ENCODE measurements at regions not wholly inside any gene's neighbourhood (a gene's known extent, or its start where the extent isn't known, plus 50 kb on each side); places are given as distances from the start of the nearest gene placed in this dataset.

GRCh38 chr7:25562673-25563182 lies 334.4 kb upstream of the NPVF start:
- ATAC-seq, result no peak
- intact Hi-C loops (cut with DNase I), result loop anchor here (5.0 to 10.0 kb wide), 2 partner anchors 178 to 305 kb away; no protein-coding TSS in a partner anchor
- Histone ChIP-seq H3K4me3 (no peak overlapping the region), H3K27me3 (no peaks in the 10 kb centered on the region), H3K4me1 (no peaks in the 10 kb centered on the region), H3K27ac (no peak overlapping the region), H3K36me3 (replicated peaks in 1 of 2; ENCODE audit: insufficient read depth in 1 of 2, low read depth in 2 of 2) (no peaks in the 10 kb centered on the region), H3K9me3 (peaks cover 0 to 4% (median 0%) of the 10 kb centered on the region in 3 donors)
- DNase-seq, result no peak
- TF ChIP-seq CTCF (IDR thresholded peaks at IDR 0.05) (no peak), POLR2A (IDR thresholded peaks at IDR 0.05) (no peak)
- WGBS, 2 donors, result 66 to 68% methylated on average over 6 of the region's 6 CpGs

DNA sequence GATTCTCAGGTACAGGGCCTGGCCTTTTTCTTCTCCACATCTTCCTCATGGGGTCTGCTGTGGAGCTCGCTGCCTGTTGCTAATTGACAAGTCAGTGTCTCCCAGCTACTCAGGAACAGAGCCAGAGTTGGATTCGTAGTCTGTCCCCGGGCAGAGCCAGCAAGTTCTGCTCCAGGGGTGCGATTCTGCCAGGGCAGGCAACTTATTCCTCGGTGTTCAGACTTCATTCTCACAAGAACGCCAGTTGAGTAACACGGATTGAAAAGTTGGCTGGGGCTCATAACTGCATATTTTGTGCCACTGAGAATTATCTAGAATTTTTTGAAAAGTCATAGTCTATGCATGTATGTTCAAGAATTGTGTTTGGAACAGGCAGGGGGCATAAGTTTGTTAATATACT lies 336.7 kb upstream of the NPVF start:
- Histone ChIP-seq H3K36me3 (replicated peaks in 1 of 2; ENCODE audit: insufficient read depth in 1 of 2, low read depth in 2 of 2) (no peaks in the 10 kb centered on the region), H3K4me3 (no peak overlapping the region), H3K9me3 (no peaks in the 10 kb centered on the region), H3K27ac (no peak overlapping the region), H3K4me1 (peaks cover 4% of the 10 kb centered on the region), H3K27me3 (no peaks in the 10 kb centered on the region)
- ATAC-seq (no peak), DNase-seq (no peak)
- intact Hi-C loops (cut with DNase I), result loop anchor here (10.0 kb wide), 1 partner anchor 180 kb away; no protein-coding TSS in a partner anchor
- TF ChIP-seq CTCF (IDR thresholded peaks at IDR 0.05) (no peak), POLR2A (IDR thresholded peaks at IDR 0.05) (no peak)
- 77 to 78% methylated on average over 7 of the region's 7 CpGs for WGBS, 2 donors

GRCh38 chr7:25565949-25566348 lies 337.7 kb upstream of the NPVF start:
- 0 to 1% methylated on average over 7 of the region's 7 CpGs for WGBS, 2 donors
- Histone ChIP-seq H3K4me1 (peaks cover 4% of the 10 kb centered on the region), H3K36me3 (replicated peaks in 1 of 2; ENCODE audit: insufficient read depth in 1 of 2, low read depth in 2 of 2) (no peaks in the 10 kb centered on the region), H3K4me3 (no peak overlapping the region), H3K27ac (no peak overlapping the region), H3K27me3 (no peaks in the 10 kb centered on the region), H3K9me3 (no peaks in the 10 kb centered on the region)
- DNase-seq (peak; percentile 59 to 74 (median 66)), ATAC-seq (peak; percentile 46)
- intact Hi-C loops (cut with DNase I), result loop anchor here (10.0 kb wide), 1 partner anchor 181 kb away; no protein-coding TSS in a partner anchor
- no peak for TF ChIP-seq POLR2A (IDR thresholded peaks at IDR 0.05)
- TF ChIP-seq CTCF (IDR thresholded peaks at IDR 0.05), result peak; percentile 94 to 100 (median 100)

GRCh38 chr7:25567430-25567829 lies 339.1 kb upstream of the NPVF start:
- peaks cover 4% of the 10 kb centered on the region for H3K4me1 ChIP-seq
- no peaks in the 10 kb centered on the region for H3K27me3 ChIP-seq
- WGBS, 2 donors, result 78 to 85% methylated on average over 7 of the region's 7 CpGs
- H3K27ac ChIP-seq, result no peak overlapping the region
- TF ChIP-seq CTCF (IDR thresholded peaks at IDR 0.05), result no peak
- TF ChIP-seq POLR2A (IDR thresholded peaks at IDR 0.05), result no peak
- no peak for DNase-seq
- H3K9me3 ChIP-seq, result no peaks in the 10 kb centered on the region
- intact Hi-C loops (cut with DNase I), result loop anchor here (10.0 kb wide), 1 partner anchor 183 kb away; no protein-coding TSS in a partner anchor
- no peak for ATAC-seq
- H3K4me3 ChIP-seq, result no peak overlapping the region
- H3K36me3 ChIP-seq (replicated peaks in 1 of 2; ENCODE audit: insufficient read depth in 1 of 2, low read depth in 2 of 2), result no peaks in the 10 kb centered on the region

DNA sequence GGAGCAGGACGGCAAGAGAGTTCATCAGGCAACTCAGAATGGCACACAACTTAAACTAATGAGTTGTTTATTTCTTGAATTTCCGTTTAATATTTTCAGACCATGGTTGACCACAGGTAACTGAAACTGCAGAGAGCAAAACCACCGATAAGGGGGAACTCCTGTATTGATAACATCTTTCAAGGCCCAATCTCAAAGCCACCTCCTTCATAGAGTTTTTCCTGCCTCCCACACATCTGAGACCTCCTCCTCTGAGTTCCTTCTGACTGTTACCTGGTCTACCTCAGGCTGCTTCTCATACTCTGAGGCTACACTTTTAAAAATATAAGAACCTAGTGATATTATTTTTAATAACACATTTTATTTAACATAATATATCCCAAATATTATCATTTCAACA lies 341.5 kb upstream of the NPVF start:
- TF ChIP-seq POLR2A (IDR thresholded peaks at IDR 0.05), result no peak
- no peaks in the 10 kb centered on the region for H3K36me3 ChIP-seq (replicated peaks in 1 of 2; ENCODE audit: insufficient read depth in 1 of 2, low read depth in 2 of 2)
- ATAC-seq (no peak), DNase-seq (no peak)
- H3K4me1 ChIP-seq, result peaks cover 4% of the 10 kb centered on the region
- no peaks in the 10 kb centered on the region for H3K9me3 ChIP-seq
- H3K27me3 ChIP-seq, result no peaks in the 10 kb centered on the region
- intact Hi-C loops (cut with DNase I), result loop anchor here (10.0 kb wide), 1 partner anchor 185 kb away; no protein-coding TSS in a partner anchor
- 54 to 59% methylated on average over 3 of the region's 3 CpGs for WGBS, 2 donors
- H3K4me3 ChIP-seq, result no peak overlapping the region
- H3K27ac ChIP-seq, result no peak overlapping the region
